ENCODE measurements at regions not wholly inside any gene's neighbourhood (a gene's known extent, or its start where the extent isn't known, plus 50 kb on each side); places are given as distances from the start of the nearest gene placed in this dataset.
"Not testable (repeated sequence)": the region's sequence is repeated elsewhere in the genome, so short reads cannot be mapped to it uniquely, and the experiment has no call there.

DNA sequence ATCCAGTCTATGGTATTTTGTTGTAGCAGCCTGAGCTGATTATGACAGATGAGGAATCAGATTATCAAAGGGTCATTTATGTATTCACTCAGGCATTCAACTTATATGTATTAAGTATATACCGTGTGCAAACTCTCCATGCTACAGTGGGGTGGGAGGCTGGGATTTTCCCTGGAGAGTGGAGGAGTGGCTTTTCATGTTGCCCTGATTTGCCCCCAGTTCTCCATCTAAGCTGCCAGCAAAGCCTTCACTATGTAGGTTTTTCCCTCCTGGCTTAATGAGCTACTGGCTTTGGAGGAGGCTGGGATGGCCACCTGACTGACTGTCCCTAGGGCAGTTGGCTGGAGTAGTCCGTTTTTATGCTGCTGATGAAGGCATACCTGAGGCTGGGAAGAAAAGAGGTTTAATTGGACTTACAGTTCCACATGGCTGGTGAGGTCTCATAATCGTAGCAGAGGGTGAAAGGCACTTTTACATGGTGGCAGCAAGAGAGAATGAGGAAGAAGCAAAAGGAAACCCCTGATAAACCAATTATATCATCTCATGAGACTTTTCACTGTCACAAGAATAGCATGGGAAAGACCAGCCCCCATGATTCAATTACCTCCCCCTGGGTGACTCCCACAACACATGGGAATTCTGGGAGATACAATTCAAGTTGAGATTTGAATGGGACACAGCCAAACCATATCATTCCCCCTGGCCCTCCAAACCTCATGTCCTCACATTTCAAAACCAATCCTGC, 253.9 kb downstream of the RPLP1 start:
- no peak overlapping the region for H3K9ac ChIP-seq
- TF ChIP-seq, protein P1, sequence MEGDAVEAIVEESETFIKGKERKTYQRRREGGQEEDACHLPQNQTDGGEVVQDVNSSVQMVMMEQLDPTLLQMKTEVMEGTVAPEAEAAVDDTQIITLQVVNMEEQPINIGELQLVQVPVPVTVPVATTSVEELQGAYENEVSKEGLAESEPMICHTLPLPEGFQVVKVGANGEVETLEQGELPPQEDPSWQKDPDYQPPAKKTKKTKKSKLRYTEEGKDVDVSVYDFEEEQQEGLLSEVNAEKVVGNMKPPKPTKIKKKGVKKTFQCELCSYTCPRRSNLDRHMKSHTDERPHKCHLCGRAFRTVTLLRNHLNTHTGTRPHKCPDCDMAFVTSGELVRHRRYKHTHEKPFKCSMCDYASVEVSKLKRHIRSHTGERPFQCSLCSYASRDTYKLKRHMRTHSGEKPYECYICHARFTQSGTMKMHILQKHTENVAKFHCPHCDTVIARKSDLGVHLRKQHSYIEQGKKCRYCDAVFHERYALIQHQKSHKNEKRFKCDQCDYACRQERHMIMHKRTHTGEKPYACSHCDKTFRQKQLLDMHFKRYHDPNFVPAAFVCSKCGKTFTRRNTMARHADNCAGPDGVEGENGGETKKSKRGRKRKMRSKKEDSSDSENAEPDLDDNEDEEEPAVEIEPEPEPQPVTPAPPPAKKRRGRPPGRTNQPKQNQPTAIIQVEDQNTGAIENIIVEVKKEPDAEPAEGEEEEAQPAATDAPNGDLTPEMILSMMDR (IDR thresholded peaks at IDR 0.05): no peak
- H3K4me1 ChIP-seq: no peaks in the 10 kb centered on the region

DNA sequence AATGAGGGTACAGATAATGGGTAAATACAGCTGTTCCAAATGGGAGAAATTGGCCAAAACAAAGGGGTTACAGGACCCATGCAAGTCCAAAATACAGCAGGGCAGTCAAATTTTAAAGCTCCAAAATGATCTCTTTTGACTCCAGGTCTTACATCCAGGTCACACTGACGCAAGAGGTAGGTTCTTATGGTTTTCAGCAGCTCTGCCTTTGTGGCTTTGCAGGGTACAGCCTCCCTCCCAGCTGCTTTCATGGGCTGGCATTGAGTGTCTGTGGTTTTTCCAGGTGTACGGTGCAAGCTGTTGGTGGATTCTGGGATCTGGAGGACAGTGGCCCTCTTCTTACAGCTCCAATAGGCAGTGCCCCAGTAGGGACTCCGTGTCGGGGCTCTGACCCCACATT, 254.6 kb downstream of the RPLP1 start:
- not testable (repeated sequence) for H3K27me3 ChIP-seq (ENCODE audit: control insufficient read depth, insufficient read depth, low read length); H3K79me2 ChIP-seq; H2AFZ ChIP-seq; H3K4me1 ChIP-seq; H3K36me3 ChIP-seq (ENCODE audit: control insufficient read depth, insufficient read depth, low read length); H3K27ac ChIP-seq; H3K4me2 ChIP-seq (ENCODE audit: low read length); H3K4me3 ChIP-seq (ENCODE audit: low read depth, low read length); H3K9ac ChIP-seq; H3K9me3 ChIP-seq (ENCODE audit: control insufficient read depth, low read length)

More for the DNA sequence above, 253.9 kb downstream of the RPLP1 start:
- no peaks in the 10 kb centered on the region for H3K36me3 ChIP-seq (ENCODE audit: control insufficient read depth, insufficient read depth, low read length)
- no peaks in the 10 kb centered on the region for H3K79me2 ChIP-seq
- no peak overlapping the region for H3K4me3 ChIP-seq (ENCODE audit: low read depth, low read length)
- no peak overlapping the region for H3K4me2 ChIP-seq (ENCODE audit: low read length)
- no peak overlapping the region for H2AFZ ChIP-seq
- no peaks in the 10 kb centered on the region for H3K27me3 ChIP-seq (ENCODE audit: control insufficient read depth, insufficient read depth, low read length)
- no peak overlapping the region for H3K27ac ChIP-seq
- H3K9me3 ChIP-seq (ENCODE audit: control insufficient read depth, low read length): no peaks in the 10 kb centered on the region

DNA sequence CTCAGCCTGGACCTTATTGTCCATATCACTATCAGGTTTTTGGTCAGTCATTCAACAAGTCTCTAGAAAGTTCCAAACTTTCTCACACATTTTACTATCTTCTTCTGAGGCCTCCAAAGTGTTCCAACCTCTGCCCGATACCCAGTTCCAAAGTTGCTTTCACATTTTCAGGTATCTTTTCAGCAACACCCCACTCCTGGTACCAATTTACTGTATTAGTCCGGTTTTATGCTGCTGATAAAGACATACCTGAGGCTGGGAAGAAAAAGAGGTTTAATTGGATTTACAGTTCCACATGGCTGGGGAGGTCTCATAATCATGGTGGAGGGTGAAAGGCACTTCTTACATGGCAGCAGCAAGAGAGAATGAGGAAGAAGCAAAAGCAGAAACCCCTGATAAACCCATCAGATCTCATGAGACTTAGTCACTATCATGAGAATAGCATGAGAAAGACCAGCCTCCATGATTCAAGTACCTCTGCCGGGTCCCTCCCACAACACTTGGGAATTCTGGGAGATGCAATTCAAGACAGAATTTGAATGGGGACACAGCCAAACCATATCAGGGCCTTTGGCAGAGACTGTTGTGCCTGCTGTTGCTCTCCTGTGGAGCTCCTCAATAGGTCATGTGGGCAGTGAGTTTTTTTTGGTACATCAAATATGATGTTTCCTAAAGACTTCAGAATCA, 256.0 kb downstream of the RPLP1 start:
- H2AFZ ChIP-seq; H3K9ac ChIP-seq; H3K79me2 ChIP-seq; H3K4me3 ChIP-seq (ENCODE audit: low read depth, low read length); H3K36me3 ChIP-seq (ENCODE audit: control insufficient read depth, insufficient read depth, low read length); H3K4me1 ChIP-seq; H3K4me2 ChIP-seq (ENCODE audit: low read length); H3K9me3 ChIP-seq (ENCODE audit: control insufficient read depth, low read length); H3K27ac ChIP-seq; H3K27me3 ChIP-seq (ENCODE audit: control insufficient read depth, insufficient read depth, low read length): not testable (repeated sequence)

DNA sequence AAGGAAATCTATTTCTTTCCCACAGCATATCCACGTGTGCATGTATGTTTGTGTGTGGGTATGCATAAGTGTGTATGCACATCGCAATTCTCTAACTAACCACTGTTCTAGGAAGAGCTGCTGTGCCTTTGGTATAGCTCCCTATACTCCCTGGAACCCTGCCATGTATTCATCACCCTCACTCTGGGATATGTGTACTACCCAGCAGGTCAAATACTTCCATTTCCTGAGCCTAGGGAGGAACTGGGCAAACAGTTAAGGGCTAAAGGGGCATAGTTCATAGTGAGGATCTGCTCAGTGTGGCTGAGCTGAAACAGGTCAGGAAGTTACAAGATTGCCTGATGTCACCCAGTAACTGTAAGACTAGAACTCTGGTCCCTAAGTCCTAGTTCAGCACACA, 260.4 kb downstream of the RPLP1 start:
- Histone ChIP-seq H3K9me3 (ENCODE audit: control insufficient read depth, low read length) (no peaks in the 10 kb centered on the region), H3K27me3 (ENCODE audit: control insufficient read depth, insufficient read depth, low read length) (no peaks in the 10 kb centered on the region), H3K9ac (no peak overlapping the region), H3K4me1 (no peaks in the 10 kb centered on the region), H2AFZ (no peak overlapping the region), H3K4me2 (ENCODE audit: low read length) (no peak overlapping the region), H3K36me3 (ENCODE audit: control insufficient read depth, insufficient read depth, low read length) (no peaks in the 10 kb centered on the region), H3K4me3 (ENCODE audit: low read depth, low read length) (no peak overlapping the region), H3K27ac (no peak overlapping the region), H3K79me2 (no peaks in the 10 kb centered on the region)
- TF ChIP-seq, protein P1 (IDR thresholded peaks at IDR 0.05): no peak

DNA sequence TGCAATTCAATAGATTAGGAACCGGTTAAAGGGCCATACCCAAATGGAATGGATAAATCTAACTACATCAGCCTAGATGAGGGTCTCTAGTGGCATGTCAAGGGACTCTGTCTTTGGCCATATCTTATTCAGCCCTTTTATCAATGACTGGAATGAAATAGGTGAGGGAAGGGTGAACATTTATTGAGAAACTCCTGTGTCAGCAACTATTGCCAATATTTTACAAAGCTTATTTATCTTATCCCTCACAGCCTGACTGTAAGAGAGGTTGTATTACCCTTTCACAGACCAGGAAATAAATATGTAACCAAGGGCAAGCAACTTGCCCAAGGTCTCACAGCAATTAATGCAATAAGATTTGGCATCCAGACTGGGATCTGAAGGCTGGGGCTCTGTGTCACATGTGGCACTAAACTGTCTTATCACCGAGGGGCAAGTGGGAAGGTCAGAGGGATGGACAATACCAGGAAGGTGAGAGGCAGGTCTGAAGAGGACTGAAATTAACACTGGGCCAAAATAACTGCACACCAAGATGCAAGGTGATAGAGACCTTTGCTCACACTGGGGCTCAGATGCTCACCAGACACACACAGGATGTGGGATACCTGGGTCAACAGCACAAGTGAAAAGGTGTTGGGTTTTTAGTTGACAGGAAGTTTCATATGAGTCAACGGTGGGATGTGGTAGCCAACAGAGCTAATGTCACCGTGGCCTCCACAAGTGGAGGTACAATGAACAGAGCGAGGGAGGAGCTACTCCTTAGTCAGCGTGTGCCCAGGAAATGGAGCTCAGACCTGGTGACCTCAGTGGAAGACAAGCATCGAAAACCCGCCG, 261.3 kb downstream of the RPLP1 start:
- Histone ChIP-seq H3K79me2 (no peaks in the 10 kb centered on the region), H3K4me1 (no peaks in the 10 kb centered on the region), H3K27ac (no peak overlapping the region), H3K36me3 (ENCODE audit: control insufficient read depth, insufficient read depth, low read length) (no peaks in the 10 kb centered on the region), H2AFZ (no peak overlapping the region), H3K27me3 (ENCODE audit: control insufficient read depth, insufficient read depth, low read length) (no peaks in the 10 kb centered on the region), H3K9me3 (ENCODE audit: control insufficient read depth, low read length) (no peaks in the 10 kb centered on the region), H3K4me3 (ENCODE audit: low read depth, low read length) (no peak overlapping the region), H3K9ac (no peak overlapping the region), H3K4me2 (ENCODE audit: low read length) (no peak overlapping the region)
- TF ChIP-seq, protein P1 (IDR thresholded peaks at IDR 0.05): no peak
